Karpas-422 (cell line): ENCODE measurements at regions not wholly inside any gene's neighbourhood (a gene's known extent, or its start where the extent isn't known, plus 50 kb on each side); places are given as distances from the start of the nearest gene placed in this dataset.

Experiments used
- DNase-seq: peaks from one replicate; pipeline ENCODE4 v3.0.0-alpha.2; 2015
- H2AFZ ChIP-seq: fragments of 200-600 bp; sonication (generic); 2 replicates; pipeline ENCODE4 v1.6.1; 2014; ENCODE audit warnings: antibody characterized with exemption, low read length, mixed read lengths
- H3K27ac ChIP-seq: fragments of 200-600 bp; sonication (generic); 2 replicates; pipeline ENCODE4 v1.5.1; 2014; ENCODE audit warnings: mild to moderate bottlenecking, low read length, moderate library complexity
- H3K27me3 ChIP-seq: fragments of 200-600 bp; sonication (generic); 2 replicates; pipeline ENCODE4 v1.6.1; 2014; ENCODE audit warnings: low read length, mixed read lengths
- H3K36me3 ChIP-seq: fragments of 200-600 bp; sonication (generic); 2 replicates; pipeline ENCODE4 v1.6.1; 2014; ENCODE audit warnings: low read length, mixed read lengths; ENCODE audit not compliant: insufficient read depth
- H3K4me1 ChIP-seq: fragments of 200-600 bp; sonication (generic); 2 replicates; pipeline ENCODE4 v1.6.1; 2014; ENCODE audit warnings: mild to moderate bottlenecking, low read length, mixed read lengths
- H3K4me2 ChIP-seq: fragments of 200-600 bp; sonication (generic); 2 replicates; pipeline ENCODE4 v1.6.1; 2014; ENCODE audit warnings: low read length, low read depth, mild to moderate bottlenecking; ENCODE audit not compliant: poor library complexity, severe bottlenecking
- H3K4me3 ChIP-seq: fragments of 200-600 bp; sonication (generic); 2 replicates; pipeline ENCODE4 v1.5.1; 2014; ENCODE audit warnings: mild to moderate bottlenecking, antibody characterized with exemption, low read length, mixed read lengths
- H3K79me2 ChIP-seq: fragments of 200-600 bp; sonication (generic); 2 replicates; pipeline ENCODE4 v1.6.1; 2014; ENCODE audit warnings: mild to moderate bottlenecking, low read length, mixed read lengths
- H3K9ac ChIP-seq: fragments of 200-600 bp; sonication (generic); 2 replicates; pipeline ENCODE4 v1.6.0; 2014; ENCODE audit warnings: low read length
- H3K9me2 ChIP-seq: fragments of 200-600 bp; sonication (generic), shearing (Covaris generic); replicated peaks from 2 replicates; pipeline ENCODE4 v1.6.0; 2014; ENCODE audit warnings: mild to moderate bottlenecking, low read length, moderate library complexity; ENCODE audit not compliant: insufficient read depth
- H3K9me3 ChIP-seq: fragments of 300-700, 200-600 bp; sonication (generic); 2 replicates; pipeline ENCODE4 v1.6.1; 2014; ENCODE audit warnings: low read length, mixed read lengths
- H4K20me1 ChIP-seq: fragments of 200-600 bp; sonication (generic); 2 replicates; pipeline ENCODE4 v1.6.1; 2014; ENCODE audit warnings: mild to moderate bottlenecking, antibody characterized with exemption, low read length, low read depth; ENCODE audit not compliant: insufficient read depth

- DNase-seq, result no peak
- H3K79me2 ChIP-seq, result no peaks in the 10 kb centered on the region
- H2AFZ ChIP-seq, result no peak overlapping the region
- no peak overlapping the region for H3K4me2 ChIP-seq
- H3K4me1 ChIP-seq, result no peaks in the 10 kb centered on the region
- no peaks in the 10 kb centered on the region for H3K9me3 ChIP-seq
- H3K27ac ChIP-seq, result no peak overlapping the region
- H3K4me3 ChIP-seq, result no peak overlapping the region
- H3K36me3 ChIP-seq, result no peaks in the 10 kb centered on the region
- H3K27me3 ChIP-seq, result peaks cover 6% of the 10 kb centered on the region; the same call in 1 of the 2 replicates
- H3K9me2 ChIP-seq, result no peaks in the 10 kb centered on the region
- H3K9ac ChIP-seq, result no peak overlapping the region
- no peaks in the 10 kb centered on the region for H4K20me1 ChIP-seq
Observed at GRCh38 chr10:3016016-3016415, 51.3 kb upstream of the PFKP start.

- Histone ChIP-seq H3K4me1 (no peaks in the 10 kb centered on the region), H3K27ac (no peak overlapping the region), H3K4me3 (no peak overlapping the region), H3K9me3 (no peaks in the 10 kb centered on the region), H3K79me2 (no peaks in the 10 kb centered on the region), H3K27me3 (peaks cover 6% of the 10 kb centered on the region; the same call in 1 of the 2 replicates), H3K9me2 (no peaks in the 10 kb centered on the region), H2AFZ (no peak overlapping the region), H4K20me1 (no peaks in the 10 kb centered on the region), H3K36me3 (no peaks in the 10 kb centered on the region), H3K9ac (no peak overlapping the region), H3K4me2 (no peak overlapping the region)
- DNase-seq, result no peak
Observed at GRCh38 chr10:3014968-3015367, 52.4 kb upstream of the PFKP start.

- Histone ChIP-seq H3K27me3 (peaks cover 6% of the 10 kb centered on the region; the same call in 1 of the 2 replicates), H3K27ac (no peak overlapping the region), H3K4me2 (no peak overlapping the region), H3K4me1 (peaks cover 13% of the 10 kb centered on the region), H3K79me2 (no peaks in the 10 kb centered on the region), H3K9me3 (no peaks in the 10 kb centered on the region), H3K36me3 (no peaks in the 10 kb centered on the region), H3K9ac (no peak overlapping the region), H4K20me1 (no peaks in the 10 kb centered on the region), H3K9me2 (no peaks in the 10 kb centered on the region), H2AFZ (no peak overlapping the region), H3K4me3 (no peak overlapping the region)
- DNase-seq, result no peak
Observed at GRCh38 chr10:3012223-3012622, 55.1 kb upstream of the PFKP start.

GRCh38 chr10:3010816-3011460, 56.4 kb upstream of the PFKP start:
- H3K4me2 ChIP-seq, result no peak overlapping the region
- no peaks in the 10 kb centered on the region for H4K20me1 ChIP-seq
- no peaks in the 10 kb centered on the region for H3K79me2 ChIP-seq
- H3K36me3 ChIP-seq, result no peaks in the 10 kb centered on the region
- H3K4me3 ChIP-seq, result no peak overlapping the region
- DNase-seq, result no peak
- H3K9me2 ChIP-seq, result no peaks in the 10 kb centered on the region
- H3K27ac ChIP-seq, result no peak overlapping the region
- H3K27me3 ChIP-seq, result peaks cover 6% of the 10 kb centered on the region; the same call in 1 of the 2 replicates
- no peak overlapping the region for H2AFZ ChIP-seq
- H3K4me1 ChIP-seq, result peaks cover 13% of the 10 kb centered on the region
- no peak overlapping the region for H3K9ac ChIP-seq
- H3K9me3 ChIP-seq, result no peaks in the 10 kb centered on the region

GRCh38 chr10:3010334-3010733, 57.0 kb upstream of the PFKP start:
- no peak overlapping the region for H3K4me2 ChIP-seq
- no peak overlapping the region for H3K9ac ChIP-seq
- no peak overlapping the region for H2AFZ ChIP-seq
- H4K20me1 ChIP-seq, result no peaks in the 10 kb centered on the region
- H3K9me2 ChIP-seq, result no peaks in the 10 kb centered on the region
- H3K9me3 ChIP-seq, result no peaks in the 10 kb centered on the region
- H3K27me3 ChIP-seq, result peaks cover 6% of the 10 kb centered on the region; the same call in 1 of the 2 replicates
- H3K36me3 ChIP-seq, result no peaks in the 10 kb centered on the region
- H3K4me1 ChIP-seq, result peaks cover 13% of the 10 kb centered on the region
- no peak for DNase-seq
- no peaks in the 10 kb centered on the region for H3K79me2 ChIP-seq
- no peak overlapping the region for H3K4me3 ChIP-seq
- no peak overlapping the region for H3K27ac ChIP-seq

GRCh38 chr10:3009341-3009740, 58.0 kb upstream of the PFKP start:
- DNase-seq, result no peak
- no peaks in the 10 kb centered on the region for H3K36me3 ChIP-seq
- no peak overlapping the region for H3K27ac ChIP-seq
- no peak overlapping the region for H3K4me3 ChIP-seq
- peaks cover 6% of the 10 kb centered on the region; the same call in 1 of the 2 replicates for H3K27me3 ChIP-seq
- no peak overlapping the region for H3K4me2 ChIP-seq
- H3K4me1 ChIP-seq, result peaks cover 13% of the 10 kb centered on the region
- H4K20me1 ChIP-seq, result no peaks in the 10 kb centered on the region
- H3K79me2 ChIP-seq, result no peaks in the 10 kb centered on the region
- no peaks in the 10 kb centered on the region for H3K9me2 ChIP-seq
- H3K9ac ChIP-seq, result no peak overlapping the region
- no peaks in the 10 kb centered on the region for H3K9me3 ChIP-seq
- no peak overlapping the region for H2AFZ ChIP-seq

GRCh38 chr10:3008518-3009195, 58.7 kb upstream of the PFKP start:
- Histone ChIP-seq H3K9ac (no peak overlapping the region), H3K4me1 (peaks cover 13% of the 10 kb centered on the region), H3K36me3 (no peaks in the 10 kb centered on the region), H3K4me3 (no peak overlapping the region), H3K27ac (no peak overlapping the region), H2AFZ (no peak overlapping the region), H4K20me1 (no peaks in the 10 kb centered on the region), H3K4me2 (peak overlapping the region; percentile 25), H3K9me3 (no peaks in the 10 kb centered on the region), H3K79me2 (no peaks in the 10 kb centered on the region), H3K27me3 (peaks cover 6% of the 10 kb centered on the region; the same call in 1 of the 2 replicates), H3K9me2 (no peaks in the 10 kb centered on the region)
- DNase-seq, result no peak

GRCh38 chr10:3006607-3007006, 60.7 kb upstream of the PFKP start:
- H3K79me2 ChIP-seq, result no peaks in the 10 kb centered on the region
- no peaks in the 10 kb centered on the region for H4K20me1 ChIP-seq
- no peak overlapping the region for H3K4me3 ChIP-seq

More at GRCh38 chr10:3006607-3007006, 60.7 kb upstream of the PFKP start:
- Histone ChIP-seq H2AFZ (no peak overlapping the region), H3K36me3 (no peaks in the 10 kb centered on the region), H3K9me2 (no peaks in the 10 kb centered on the region), H3K4me1 (peaks cover 13% of the 10 kb centered on the region), H3K27me3 (no peaks in the 10 kb centered on the region), H3K4me2 (no peak overlapping the region), H3K9me3 (no peaks in the 10 kb centered on the region), H3K9ac (no peak overlapping the region), H3K27ac (no peak overlapping the region)
- no peak for DNase-seq
